H9 (cell line): ENCODE measurements at regions not wholly inside any gene's neighbourhood (a gene's known extent, or its start where the extent isn't known, plus 50 kb on each side); places are given as distances from the start of the nearest gene placed in this dataset.

Source experiments
- DNase-seq: peaks from one replicate; pipeline ENCODE4 v3.0.0-alpha.2; 2017
- H2AFZ ChIP-seq: one replicate; pipeline ENCODE4 v1.6.1; 2013; ENCODE audit warnings: mild to moderate bottlenecking, low read length, control low read depth, moderate library complexity
- H2AK5ac ChIP-seq: 2 replicates; pipeline ENCODE4 v1.6.1; 2013; ENCODE audit warnings: low read length, control low read depth, mixed read lengths; ENCODE audit not compliant: insufficient read length
- H2BK120ac ChIP-seq: one replicate; pipeline ENCODE4 v1.6.1; 2013; ENCODE audit warnings: low read depth, mild to moderate bottlenecking, low read length, control low read depth, inconsistent platforms; ENCODE audit not compliant: poor library complexity, severe bottlenecking
- H2BK12ac ChIP-seq: 2 replicates; pipeline ENCODE4 v1.6.1; 2013; ENCODE audit warnings: low read length, control low read depth, mixed read lengths, low read depth; ENCODE audit not compliant: insufficient read length
- H2BK15ac ChIP-seq: 2 replicates; pipeline ENCODE4 v1.6.1; 2013; ENCODE audit warnings: low read depth, low read length, control low read depth
- H2BK20ac ChIP-seq: one replicate; pipeline ENCODE4 v1.6.1; 2013; ENCODE audit warnings: low read depth, mild to moderate bottlenecking, low read length, control low read depth, inconsistent platforms; ENCODE audit not compliant: poor library complexity, severe bottlenecking
- H2BK5ac ChIP-seq: 2 replicates; pipeline ENCODE4 v1.6.1; 2013; ENCODE audit warnings: low read length, control low read depth, mixed read lengths; ENCODE audit not compliant: insufficient read length
- H3K14ac ChIP-seq: 2 replicates; pipeline ENCODE4 v1.6.1; 2013; ENCODE audit warnings: low read length, control low read depth; ENCODE audit not compliant: insufficient read depth
- H3K18ac ChIP-seq: 2 replicates; pipeline ENCODE4 v1.6.1; 2013; ENCODE audit warnings: low read depth, mild to moderate bottlenecking, mixed read lengths, low read length, control low read depth; ENCODE audit not compliant: insufficient read length
- H3K23ac ChIP-seq: 2 replicates; pipeline ENCODE4 v1.6.1; 2013; ENCODE audit warnings: low read length, control low read depth, mixed read lengths, low read depth; ENCODE audit not compliant: insufficient read length
- H3K23me2 ChIP-seq: 2 replicates; pipeline ENCODE4 v1.6.1; 2013; ENCODE audit warnings: low read depth, mild to moderate bottlenecking, mixed read lengths, low read length, control low read depth; ENCODE audit not compliant: insufficient read length, poor library complexity, severe bottlenecking
- H3K27ac ChIP-seq: 2 replicates; pipeline ENCODE4 v1.5.1; 2013; ENCODE audit warnings: low read length, control low read depth, mixed read lengths, low read depth; ENCODE audit not compliant: insufficient read length
- H3K27me3 ChIP-seq: 2 replicates; pipeline ENCODE4 v1.6.1; 2013; ENCODE audit warnings: low read length, control low read depth, inconsistent platforms; ENCODE audit not compliant: insufficient read depth
- H3K4ac ChIP-seq: 2 replicates; pipeline ENCODE4 v1.6.1; 2013; ENCODE audit warnings: low read depth, mild to moderate bottlenecking, control low read depth, inconsistent platforms, low read length, moderate library complexity
- H3K4me1 ChIP-seq: 2 replicates; pipeline ENCODE4 v1.6.1; 2013; ENCODE audit warnings: low read length, control low read depth, inconsistent platforms; ENCODE audit not compliant: insufficient read depth
- H3K4me2 ChIP-seq: 2 replicates; pipeline ENCODE4 v1.6.1; 2013; ENCODE audit warnings: low read length, control low read depth, mixed read lengths; ENCODE audit not compliant: insufficient read length, insufficient read depth
- H3K56ac ChIP-seq: 2 replicates; pipeline ENCODE4 v1.6.1; 2013; ENCODE audit warnings: low read depth, mild to moderate bottlenecking, mixed read lengths, low read length, control low read depth; ENCODE audit not compliant: insufficient read length
- H3K79me1 ChIP-seq: 2 replicates; pipeline ENCODE4 v1.6.1; 2013; ENCODE audit warnings: low read depth, mild to moderate bottlenecking, moderate library complexity, low read length, control low read depth, inconsistent platforms; ENCODE audit not compliant: insufficient read depth, poor library complexity, severe bottlenecking
- H3K79me2 ChIP-seq: 2 replicates; pipeline ENCODE4 v1.6.1; 2013; ENCODE audit warnings: low read length, control low read depth, inconsistent platforms; ENCODE audit not compliant: insufficient read depth
- H3K9ac ChIP-seq: 2 replicates; pipeline ENCODE4 v1.6.1; 2013; ENCODE audit warnings: low read length, control low read depth, mixed read lengths; ENCODE audit not compliant: insufficient read length; ENCODE audit errors: extremely low read depth
- H3K9me3 ChIP-seq: one replicate; pipeline ENCODE4 v1.6.1; 2013; ENCODE audit warnings: low read depth, low read length, inconsistent platforms; ENCODE audit not compliant: control insufficient read depth
- H3T11ph ChIP-seq: one replicate; pipeline ENCODE4 v1.6.1; 2013; ENCODE audit warnings: mild to moderate bottlenecking, low read length, control low read depth, inconsistent platforms
- H4K20me1 ChIP-seq: one replicate; pipeline ENCODE4 v1.6.1; 2013; ENCODE audit not compliant: control insufficient read depth, insufficient read length, insufficient read depth
- H4K5ac ChIP-seq: 2 replicates; pipeline ENCODE4 v1.6.1; 2013; ENCODE audit warnings: low read depth, mild to moderate bottlenecking, mixed read lengths, low read length, control low read depth; ENCODE audit not compliant: insufficient read length
- H4K8ac ChIP-seq: replicated peaks from 2 replicates; pipeline ENCODE4 v1.6.1; 2013; ENCODE audit warnings: low read length, control low read depth, mixed read lengths, low read depth; ENCODE audit not compliant: insufficient read length
- H4K91ac ChIP-seq: 2 replicates; pipeline ENCODE4 v1.6.1; 2013; ENCODE audit warnings: low read depth, mild to moderate bottlenecking, moderate library complexity, mixed read lengths, low read length, control low read depth; ENCODE audit not compliant: insufficient read length
- H3K27ac Mint-ChIP-seq, 3 experiments: 2 replicates in 2 of 3; 3 replicates in 1 of 3; pipeline ENCODE4 v1.8.0; 2020 to 2021; ENCODE audit warnings: mixed read lengths in 3 of 3, mild to moderate bottlenecking in 1 of 3, moderate library complexity in 1 of 3
- H3K27me3 Mint-ChIP-seq: 2 replicates; pipeline ENCODE4 v1.8.0; 2021; ENCODE audit warnings: low read depth, mild to moderate bottlenecking, moderate library complexity, mixed read lengths
- H3K36me3 Mint-ChIP-seq, 3 experiments: 2 replicates in 2 of 3; 3 replicates in 1 of 3; pipeline ENCODE4 v1.8.0; 2020 to 2021; ENCODE audit warnings: low read depth in 3 of 3, mixed read lengths in 3 of 3; ENCODE audit not compliant: insufficient read depth in 1 of 3
- H3K4me1 Mint-ChIP-seq, 2 experiments: 2 replicates each; pipeline ENCODE4 v1.8.0; 2020; ENCODE audit warnings: mixed read lengths in 2 of 2
- H3K4me3 Mint-ChIP-seq, 2 experiments: 2 replicates in 1 of 2; 3 replicates in 1 of 2; pipeline ENCODE4 v1.8.0; 2020 to 2021; ENCODE audit warnings: mild to moderate bottlenecking in 2 of 2, mixed read lengths in 2 of 2, moderate library complexity in 1 of 2
- H3K9me3 Mint-ChIP-seq, 2 experiments: 2 replicates in 1 of 2; 3 replicates in 1 of 2; pipeline ENCODE4 v1.8.0; 2020; ENCODE audit warnings: mild to moderate bottlenecking in 2 of 2, mixed read lengths in 2 of 2, moderate library complexity in 1 of 2
- WGBS: extraction: QIAGEN DNeasy Blood & Tissue Kit; methylation state at CpG from one replicate; pipeline ENCODE4 v1.1.7; 2013; ENCODE audit warnings: missing lambda C conversion rate, low lambda C conversion rate, mixed read lengths; ENCODE audit not compliant: insufficient read length; ENCODE audit errors: extremely low coverage; 5-methylcytosine and 5-hydroxymethylcytosine counted together
- TF ChIP-seq, protein P1 (sequence below): fragments of 200-600 bp; sonication (generic); conservative IDR thresholded peaks from 3 replicates; pipeline ENCODE4 v1.8.0; 2021; ENCODE audit warnings: antibody characterized with exemption, mild to moderate bottlenecking

DNA sequence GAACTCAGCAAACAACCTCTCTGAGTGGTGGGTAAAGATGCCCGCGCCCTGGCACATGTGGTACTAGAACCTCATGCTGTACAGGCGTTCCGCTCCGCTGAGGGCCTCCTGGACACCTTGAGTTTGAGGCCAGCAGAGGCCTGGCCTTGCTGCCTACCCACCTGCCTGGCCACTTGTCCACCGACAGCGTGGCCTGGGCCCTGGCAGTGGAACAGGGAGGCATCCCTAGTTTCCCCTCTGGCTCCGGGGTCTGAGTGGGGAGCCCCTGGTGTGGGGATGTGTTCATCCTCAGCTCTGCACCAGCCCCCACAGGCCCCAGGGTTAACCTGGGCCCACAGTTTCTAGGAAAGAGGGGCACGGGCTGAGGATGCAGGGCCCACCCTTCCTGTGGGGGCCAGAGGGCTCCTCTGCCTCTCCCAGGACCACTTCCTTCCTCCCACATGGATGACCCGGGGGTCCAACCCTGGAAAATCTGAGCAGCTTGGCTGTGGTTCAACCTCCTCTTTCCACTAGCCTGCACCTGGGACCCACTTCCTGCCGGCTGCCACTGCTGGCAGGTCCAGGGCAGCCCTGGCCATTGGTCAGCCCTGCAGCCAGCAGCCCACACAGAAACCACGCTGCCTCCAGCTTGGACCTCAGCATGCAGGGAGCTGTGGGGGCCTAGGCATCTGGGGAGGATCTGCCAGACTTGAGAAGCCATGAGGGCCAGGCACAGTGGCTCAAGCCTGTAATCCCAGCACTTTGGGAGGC, 53.3 kb upstream of the COL18A1 start:
- no peak overlapping the region for H3K14ac ChIP-seq
- Mint-ChIP-seq H3K4me1 (peaks cover 12 to 20% of the 10 kb centered on the region in 2 experiments), H3K9me3 (peaks cover 0 to 4% of the 10 kb centered on the region in 2 experiments; a peak in 2 of 5 replicates), H3K27ac (no peak overlapping the region), H3K4me3 (no peak overlapping the region), H3K36me3 (no peaks in the 10 kb centered on the region), H3K27me3 (peaks cover 3% of the 10 kb centered on the region)
- no peak overlapping the region for H4K8ac ChIP-seq
- no peak overlapping the region for H2BK20ac ChIP-seq
- DNase-seq, result no peak
- TF ChIP-seq, protein P1, sequence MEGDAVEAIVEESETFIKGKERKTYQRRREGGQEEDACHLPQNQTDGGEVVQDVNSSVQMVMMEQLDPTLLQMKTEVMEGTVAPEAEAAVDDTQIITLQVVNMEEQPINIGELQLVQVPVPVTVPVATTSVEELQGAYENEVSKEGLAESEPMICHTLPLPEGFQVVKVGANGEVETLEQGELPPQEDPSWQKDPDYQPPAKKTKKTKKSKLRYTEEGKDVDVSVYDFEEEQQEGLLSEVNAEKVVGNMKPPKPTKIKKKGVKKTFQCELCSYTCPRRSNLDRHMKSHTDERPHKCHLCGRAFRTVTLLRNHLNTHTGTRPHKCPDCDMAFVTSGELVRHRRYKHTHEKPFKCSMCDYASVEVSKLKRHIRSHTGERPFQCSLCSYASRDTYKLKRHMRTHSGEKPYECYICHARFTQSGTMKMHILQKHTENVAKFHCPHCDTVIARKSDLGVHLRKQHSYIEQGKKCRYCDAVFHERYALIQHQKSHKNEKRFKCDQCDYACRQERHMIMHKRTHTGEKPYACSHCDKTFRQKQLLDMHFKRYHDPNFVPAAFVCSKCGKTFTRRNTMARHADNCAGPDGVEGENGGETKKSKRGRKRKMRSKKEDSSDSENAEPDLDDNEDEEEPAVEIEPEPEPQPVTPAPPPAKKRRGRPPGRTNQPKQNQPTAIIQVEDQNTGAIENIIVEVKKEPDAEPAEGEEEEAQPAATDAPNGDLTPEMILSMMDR, result no peak
- H2BK120ac ChIP-seq, result no peak overlapping the region
- no peak overlapping the region for H4K5ac ChIP-seq
- no peak overlapping the region for H2AK5ac ChIP-seq
- no peak overlapping the region for H3K23ac ChIP-seq
- no peaks in the 10 kb centered on the region for H3K9me3 ChIP-seq
- H2BK15ac ChIP-seq, result no peak overlapping the region
- H4K20me1 ChIP-seq, result peaks cover 3% of the 10 kb centered on the region
- H3K9ac ChIP-seq, result no peak overlapping the region
- no peak overlapping the region for H2BK12ac ChIP-seq
- H4K91ac ChIP-seq, result no peak overlapping the region
- H3K56ac ChIP-seq, result no peak overlapping the region
- no peak overlapping the region for H3K4ac ChIP-seq
- H2BK5ac ChIP-seq, result no peak overlapping the region
- H3K79me1 ChIP-seq, result no peaks in the 10 kb centered on the region
- H3K27me3 ChIP-seq, result no peaks in the 10 kb centered on the region
- H3K79me2 ChIP-seq, result no peaks in the 10 kb centered on the region
- no CpG with 5 or more reads among the region's 12 CpGs for WGBS
- no peaks in the 10 kb centered on the region; the same call in 1 of the 2 replicates for H3K4me1 ChIP-seq
- H3T11ph ChIP-seq, result no peak overlapping the region
- H2AFZ ChIP-seq, result no peak overlapping the region
- H3K23me2 ChIP-seq, result no peaks in the 10 kb centered on the region
- H3K27ac ChIP-seq, result no peak overlapping the region
- H3K18ac ChIP-seq, result no peak overlapping the region
- H3K4me2 ChIP-seq, result no peak overlapping the region
